ENCODE measurements at regions not wholly inside any gene's neighbourhood (a gene's known extent, or its start where the extent isn't known, plus 50 kb on each side); places are given as distances from the start of the nearest gene placed in this dataset.

GRCh38 chr5:124822647-124823046, 76.2 kb upstream of the ZNF608 start:
- DNase-seq (ENCODE audit: low read depth), result no peak
- TF ChIP-seq CTCF (IDR thresholded peaks at IDR 0.05; ENCODE audit: control insufficient read depth, extremely low read depth, insufficient read depth), result no peak
- no peak overlapping the region for H3K4me3 ChIP-seq (ENCODE audit: low read depth, low read length)

GRCh38 chr5:124823380-124823779, 76.9 kb upstream of the ZNF608 start:
- TF ChIP-seq CTCF (IDR thresholded peaks at IDR 0.05; ENCODE audit: control insufficient read depth, extremely low read depth, insufficient read depth), result no peak
- no peak for DNase-seq (ENCODE audit: low read depth)
- H3K4me3 ChIP-seq (ENCODE audit: low read depth, low read length), result no peak overlapping the region

- no peak overlapping the region for H3K4me3 ChIP-seq (ENCODE audit: low read depth, low read length)
- TF ChIP-seq CTCF (IDR thresholded peaks at IDR 0.05; ENCODE audit: control insufficient read depth, extremely low read depth, insufficient read depth), result no peak
- no peak for DNase-seq (ENCODE audit: low read depth)
Measured at GRCh38 chr5:124824637-124825158, 78.3 kb upstream of the ZNF608 start.

GRCh38 chr5:124825250-124825982, 79.0 kb upstream of the ZNF608 start:
- no peak overlapping the region for H3K4me3 ChIP-seq (ENCODE audit: low read depth, low read length)
- no peak for TF ChIP-seq CTCF (IDR thresholded peaks at IDR 0.05; ENCODE audit: control insufficient read depth, extremely low read depth, insufficient read depth)
- DNase-seq (ENCODE audit: low read depth), result no peak

- no peak for DNase-seq (ENCODE audit: low read depth)
- TF ChIP-seq CTCF (IDR thresholded peaks at IDR 0.05; ENCODE audit: control insufficient read depth, extremely low read depth, insufficient read depth), result no peak
- H3K4me3 ChIP-seq (ENCODE audit: low read depth, low read length), result no peak overlapping the region
Measured at GRCh38 chr5:124825983-124826337, 79.5 kb upstream of the ZNF608 start.

GRCh38 chr5:124828731-124829234, 82.3 kb upstream of the ZNF608 start:
- DNase-seq (ENCODE audit: low read depth), result no peak
- no peak for TF ChIP-seq CTCF (IDR thresholded peaks at IDR 0.05; ENCODE audit: control insufficient read depth, extremely low read depth, insufficient read depth)
- H3K4me3 ChIP-seq (ENCODE audit: low read depth, low read length), result no peak overlapping the region

Data from LNCaP clone FGC (cell line).